Esophagus squamous epithelium (tissue), 5 donors: ENCODE measurements at regions not wholly inside any gene's neighbourhood (a gene's known extent, or its start where the extent isn't known, plus 50 kb on each side); places are given as distances from the start of the nearest gene placed in this dataset.

Experiments
- DNase-seq: peaks from one replicate; lab custom pipeline; 2025; lab: John Stamatoyannopoulos, UW
- H3K27ac ChIP-seq, 4 donors: fragments of 200-600 bp; sonication (generic); one replicate each; pipeline ENCODE4 v1.5.1; 2016 to 2019; ENCODE audit warnings: mild to moderate bottlenecking in 1 of 4
- H3K27me3 ChIP-seq, 4 donors: fragments of 200-600 bp; sonication (generic); 1 replicate in 3 of 4; 2 replicates in 1 of 4; pipeline versions ENCODE4 v1.5.1 to v1.6.0; 2017 to 2021; ENCODE audit warnings: antibody characterized with exemption in 1 of 4
- H3K36me3 ChIP-seq, 3 donors: fragments of 200-600 bp; sonication (generic); one replicate each; pipeline ENCODE4 v1.5.1; 2016 to 2019
- H3K4me1 ChIP-seq, 3 donors: fragments of 200-600 bp; sonication (generic); one replicate each; pipeline ENCODE4 v1.5.1; 2017 to 2019
- H3K4me3 ChIP-seq, 4 donors: fragments of 200-600 bp; sonication (generic); 1 replicate in 3 of 4; 2 replicates in 1 of 4; pipeline ENCODE4 v1.5.1; 2016 to 2019; ENCODE audit warnings: mild to moderate bottlenecking in 2 of 4, moderate library complexity in 1 of 4
- H3K9me3 ChIP-seq, 3 donors: fragments of 200-600 bp; sonication (generic); one replicate each; pipeline ENCODE4 v1.5.1; 2016 to 2019
- CTCF ChIP-seq, 6 experiments: fragments of 450-650 bp in 4 of 6; fragments of 200-600 bp in 2 of 6; sonication (generic) in 2 of 6; IDR thresholded peaks; one replicate each; pipeline ENCODE4 v1.5.1; 2016 to 2019; ENCODE audit warnings: antibody characterized with exemption in 6 of 6, mild to moderate bottlenecking in 4 of 6, moderate library complexity in 4 of 6
- POLR2A ChIP-seq, 4 donors: fragments of 450-650 bp; IDR thresholded peaks; one replicate each; pipeline ENCODE4 v1.6.1; 2017; ENCODE audit warnings: antibody characterized with exemption in 4 of 4, mild to moderate bottlenecking in 4 of 4, moderate library complexity in 3 of 4
- WGBS, 2 donors: methylation state at CpG; one replicate each; pipeline ENCODE4 v1.1.5; 2018; 5-methylcytosine and 5-hydroxymethylcytosine counted together
- intact Hi-C: fragments of 100-400 bp; cut with DNase I; formaldehyde crosslinking; loops from one replicate; pipeline ENCODE4 v1.15.0; 2022
- donor health status: DM: yes; HTN: yes; CAD: no.

- Histone ChIP-seq H3K27ac (no peak overlapping the region), H3K36me3 (no peaks in the 10 kb centered on the region), H3K9me3 (no peaks in the 10 kb centered on the region), H3K27me3 (peaks cover 0 to 5% (median 0%) of the 10 kb centered on the region in 4 donors), H3K4me3 (no peak overlapping the region), H3K4me1 (no peaks in the 10 kb centered on the region)
- 59 to 74% methylated on average over 4 to 6 of the region's 6 CpGs for WGBS, 2 donors
- DNase-seq: no peak
- intact Hi-C loops: no loop called here
- no peak for TF ChIP-seq CTCF (IDR thresholded peaks at IDR 0.05)
- no peak for TF ChIP-seq POLR2A (IDR thresholded peaks at IDR 0.05)
Measured at GRCh38 chr14:97367278-97367677, 570.1 kb downstream of the VRK1 start.

GRCh38 chr14:97368049-97368448 lies 570.9 kb downstream of the VRK1 start:
- TF ChIP-seq POLR2A (IDR thresholded peaks at IDR 0.05): no peak
- no peak for TF ChIP-seq CTCF (IDR thresholded peaks at IDR 0.05)
- Histone ChIP-seq H3K36me3 (no peaks in the 10 kb centered on the region), H3K27ac (no peak overlapping the region), H3K4me3 (no peak overlapping the region), H3K27me3 (peaks cover 0 to 6% (median 0%) of the 10 kb centered on the region in 4 donors), H3K9me3 (no peaks in the 10 kb centered on the region), H3K4me1 (no peaks in the 10 kb centered on the region)
- WGBS, 2 donors: 67 to 70% methylated on average over 7 of the region's 7 CpGs
- intact Hi-C loops: no loop called here
- no peak for DNase-seq

- 73 to 78% methylated on average over 5 of the region's 5 CpGs for WGBS, 2 donors
- no peak overlapping the region for H3K4me3 ChIP-seq
- H3K9me3 ChIP-seq: no peaks in the 10 kb centered on the region
- DNase-seq: no peak
- TF ChIP-seq CTCF (IDR thresholded peaks at IDR 0.05): no peak
- TF ChIP-seq POLR2A (IDR thresholded peaks at IDR 0.05): no peak
- no peaks in the 10 kb centered on the region for H3K36me3 ChIP-seq
- H3K27ac ChIP-seq: no peak overlapping the region
- no peaks in the 10 kb centered on the region for H3K4me1 ChIP-seq
- peaks cover 0 to 14% (median 0%) of the 10 kb centered on the region in 4 donors for H3K27me3 ChIP-seq
- intact Hi-C loops: no loop called here
Measured at GRCh38 chr14:97368900-97369564, 571.9 kb downstream of the VRK1 start.

GRCh38 chr14:97369901-97370300 lies 572.7 kb downstream of the VRK1 start:
- 50 to 58% methylated on average over 2 of the region's 2 CpGs for WGBS, 2 donors
- no peak for DNase-seq
- Histone ChIP-seq H3K9me3 (no peaks in the 10 kb centered on the region), H3K27ac (no peak overlapping the region), H3K27me3 (peaks cover 0 to 17% (median 0%) of the 10 kb centered on the region in 4 donors), H3K4me3 (no peak overlapping the region), H3K36me3 (no peaks in the 10 kb centered on the region), H3K4me1 (no peaks in the 10 kb centered on the region)
- no peak for TF ChIP-seq POLR2A (IDR thresholded peaks at IDR 0.05)
- TF ChIP-seq CTCF (IDR thresholded peaks at IDR 0.05): no peak
- intact Hi-C loops: no loop called here

GRCh38 chr14:97376310-97376709 lies 579.1 kb downstream of the VRK1 start:
- Histone ChIP-seq H3K4me3 (no peak overlapping the region), H3K27ac (no peak overlapping the region), H3K9me3 (no peaks in the 10 kb centered on the region), H3K4me1 (peaks cover 0 to 17% (median 3%) of the 10 kb centered on the region in 3 donors), H3K36me3 (no peaks in the 10 kb centered on the region), H3K27me3 (peaks cover 0 to 34% (median 0%) of the 10 kb centered on the region in 4 donors)
- intact Hi-C loops: no loop called here
- TF ChIP-seq CTCF (IDR thresholded peaks at IDR 0.05): no peak
- TF ChIP-seq POLR2A (IDR thresholded peaks at IDR 0.05): no peak
- no peak for DNase-seq
- WGBS, 2 donors: 59 to 71% methylated on average over 3 of the region's 3 CpGs
